Fibroblast of lung (primary cell): ENCODE measurements at regions not wholly inside any gene's neighbourhood (a gene's known extent, or its start where the extent isn't known, plus 50 kb on each side); places are given as distances from the start of the nearest gene placed in this dataset.

Source experiments
- CTCF ChIP-seq, 2 donors: IDR thresholded peaks in 1 of 2; conservative IDR thresholded peaks in 1 of 2; 1 replicate in 1 of 2; 2 replicates in 1 of 2; pipeline ENCODE4 v1.5.1; 2011 to 2012; ENCODE audit warnings: low read length in 2 of 2, control low read depth in 1 of 2, inconsistent platforms in 1 of 2, low read depth in 1 of 2, mild to moderate bottlenecking in 1 of 2
- EZH2 ChIP-seq: IDR thresholded peaks from 2 replicates; pipeline ENCODE4 v1.5.1; 2012; ENCODE audit warnings: low read length, control low read depth, mild to moderate bottlenecking; ENCODE audit errors: missing control alignments

DNA sequence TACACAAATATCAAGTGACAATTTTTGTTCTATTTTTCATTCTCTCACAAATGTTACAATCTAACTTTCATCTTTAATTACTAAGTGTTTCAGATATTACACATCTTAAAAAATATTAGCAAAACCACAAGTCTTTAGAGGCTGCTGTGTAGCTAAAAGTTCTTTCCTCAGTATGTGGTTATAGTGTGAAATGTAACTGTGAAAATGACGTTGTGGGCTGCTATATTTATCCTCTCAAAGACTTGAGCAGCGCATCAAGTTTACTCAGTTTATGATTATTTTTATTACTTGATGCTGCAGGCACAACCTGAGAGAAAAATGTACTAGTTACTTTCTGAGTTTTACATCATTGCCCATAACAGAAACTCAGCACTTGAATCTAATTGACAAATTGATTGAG is 2860.6 kb upstream of the PCDH20 start:
- no peak for TF ChIP-seq CTCF (conservative IDR thresholded peaks at IDR 0.05 in 1 of 2, IDR thresholded peaks at IDR 0.05 in 1 of 2; ENCODE audit: low read depth in 1 of 2, low read length in 2 of 2)
- no peak for TF ChIP-seq EZH2
